Endothelial cell of umbilical vein (primary cell): ENCODE measurements at regions not wholly inside any gene's neighbourhood (a gene's known extent, or its start where the extent isn't known, plus 50 kb on each side); places are given as distances from the start of the nearest gene placed in this dataset.

ENCODE experiments used
- BruUV-seq: library from RNA; stranded (reverse); fragments of 400-500 nt; replicated peaks from 2 replicates; lab custom pipeline; 2021; lab: Mats Ljungman, UMichigan
- CTCF ChIA-PET: fragments of 300-600, 350-600 bp; sonication (Branson Sonifier 250); formaldehyde crosslinking; loops from one replicate; lab custom pipeline; 2021; ENCODE audit warnings: antibody characterized with exemption, inconsistent platforms; lab: Charles Lee
- POLR2A ChIA-PET: fragments of 300-600, 350-600 bp; sonication (Branson Sonifier 250); formaldehyde crosslinking; loops from one replicate; lab custom pipeline; 2021; ENCODE audit warnings: antibody characterized with exemption, inconsistent platforms; lab: Charles Lee
- DNase-seq: peaks from one replicate; pipeline ENCODE4 v3.0.0-alpha.2; 2011; ENCODE audit warnings: low read depth, low spot score
- FAIRE-seq: peaks from 2 replicates; lab custom pipeline; 2011; peaks lifted over from hg19 to GRCh38; lab: Jason Lieb, UNC
- H2AFZ ChIP-seq: 2 replicates; pipeline ENCODE4 v1.6.0; 2012; ENCODE audit warnings: low read depth, low read length, control low read depth, inconsistent platforms
- H3K27ac ChIP-seq: 2 replicates; pipeline ENCODE4 v1.5.1; 2011; ENCODE audit warnings: low read depth, mild to moderate bottlenecking, control low read depth, low read length, moderate library complexity; ENCODE audit not compliant: insufficient read depth
- H3K27me3 ChIP-seq, 2 experiments: 2 replicates each; pipeline versions ENCODE4 v1.6.0 to v1.6.1; 2011; ENCODE audit warnings: low read length in 2 of 2, mixed read lengths in 1 of 2; ENCODE audit not compliant: control insufficient read depth in 2 of 2, insufficient read depth in 2 of 2
- H3K36me3 ChIP-seq, 2 experiments: 2 replicates in 1 of 2; 3 replicates in 1 of 2; pipeline ENCODE4 v1.5.1; 2011; ENCODE audit warnings: low read length in 2 of 2, mild to moderate bottlenecking in 1 of 2, moderate library complexity in 1 of 2; ENCODE audit not compliant: control insufficient read depth in 2 of 2, insufficient read depth in 2 of 2; ENCODE audit errors: extremely low read depth in 1 of 2
- H3K4me1 ChIP-seq: 3 replicates; pipeline ENCODE4 v1.5.1; 2011; ENCODE audit warnings: mild to moderate bottlenecking, low read length; ENCODE audit not compliant: control insufficient read depth, insufficient read depth; ENCODE audit errors: extremely low read depth
- H3K4me2 ChIP-seq: 2 replicates; pipeline ENCODE4 v1.6.1; 2011; ENCODE audit warnings: low read length, control low read depth, mixed read lengths; ENCODE audit not compliant: insufficient read depth
- H3K4me3 ChIP-seq, 3 experiments: fragments of 200-600 bp in 1 of 3; sonication (generic), shearing (Covaris generic) in 1 of 3; replicated peaks in 1 of 3; 2 replicates each; pipeline ENCODE4 v1.5.1; 2011 to 2016; ENCODE audit warnings: control low read depth in 3 of 3, low read length in 3 of 3, mild to moderate bottlenecking in 2 of 3, inconsistent platforms in 1 of 3, low read depth in 1 of 3, moderate library complexity in 1 of 3; ENCODE audit not compliant: insufficient read depth in 1 of 3
- H3K79me2 ChIP-seq: 2 replicates; pipeline ENCODE4 v1.6.0; 2012; ENCODE audit warnings: low read length, inconsistent platforms; ENCODE audit not compliant: control insufficient read depth, insufficient read depth
- H3K9ac ChIP-seq: replicated peaks from 2 replicates; pipeline ENCODE3; 2011; ENCODE audit warnings: low read length, control low read depth; ENCODE audit not compliant: insufficient read depth; ENCODE audit errors: extremely low read depth
- H3K9me1 ChIP-seq: replicated peaks from 3 replicates; pipeline ENCODE4 v1.6.0; 2011; ENCODE audit warnings: mild to moderate bottlenecking, low read length; ENCODE audit not compliant: control insufficient read depth, insufficient read depth; ENCODE audit errors: extremely low read depth
- H3K9me3 ChIP-seq: replicated peaks from 2 replicates; pipeline ENCODE4 v1.5.1; 2012; ENCODE audit warnings: low read length, inconsistent platforms; ENCODE audit not compliant: control insufficient read depth, insufficient read depth
- H4K20me1 ChIP-seq: replicated peaks from 2 replicates; pipeline ENCODE3; 2011; ENCODE audit warnings: mild to moderate bottlenecking, low read length; ENCODE audit not compliant: control insufficient read depth, insufficient read depth; ENCODE audit errors: extremely low read depth
- CTCF ChIP-seq, 2 donors: IDR thresholded peaks; 1 replicate in 1 of 2; 2 replicates in 1 of 2; pipeline ENCODE4 v1.5.1; 2011; ENCODE audit warnings: low read length in 2 of 2, mild to moderate bottlenecking in 2 of 2, moderate library complexity in 2 of 2, control low read depth in 1 of 2, inconsistent platforms in 1 of 2, low read depth in 1 of 2; ENCODE audit not compliant: insufficient read depth in 1 of 2; ENCODE audit errors: extremely low read depth in 1 of 2
- EZH2 ChIP-seq: IDR thresholded peaks from 2 replicates; pipeline ENCODE4 v1.6.1; 2012; ENCODE audit warnings: borderline replicate concordance, low read depth, mild to moderate bottlenecking, moderate library complexity, low read length, inconsistent platforms; ENCODE audit not compliant: severe bottlenecking
- FOS ChIP-seq: IDR thresholded peaks from 2 replicates; pipeline ENCODE4 v1.6.1; 2011; ENCODE audit warnings: mild to moderate bottlenecking, low read length, moderate library complexity, borderline replicate concordance; ENCODE audit not compliant: insufficient read depth
- GATA2 ChIP-seq: IDR thresholded peaks from 2 replicates; pipeline ENCODE4 v1.7.0; 2011; ENCODE audit warnings: low read depth, mild to moderate bottlenecking, moderate library complexity, mixed read lengths, low read length; ENCODE audit not compliant: insufficient read length, insufficient read depth
- MAX ChIP-seq: IDR thresholded peaks from 2 replicates; pipeline ENCODE4 v1.6.1; 2011; ENCODE audit not compliant: insufficient read depth, insufficient read length
- MYC ChIP-seq: IDR thresholded peaks from one replicate; pipeline ENCODE4 v1.6.1; 2011; ENCODE audit warnings: mild to moderate bottlenecking, low read depth, low read length
- POLR2A ChIP-seq: IDR thresholded peaks from 2 replicates; pipeline ENCODE4 v1.6.1; 2012; ENCODE audit warnings: low read depth, mild to moderate bottlenecking, control low read depth, low read length
- POLR2AphosphoS5 ChIP-seq: IDR thresholded peaks from 2 replicates; pipeline ENCODE4 v1.6.1; 2012; ENCODE audit warnings: low read depth, mild to moderate bottlenecking, control low read depth, low read length, moderate library complexity; ENCODE audit not compliant: insufficient read depth
- dilution Hi-C: fragments of 300-500 bp; cut with MboI; formaldehyde crosslinking; loops from one replicate; pipeline ENCODE4 v1.15.0; 2019; ENCODE audit warnings: low sequenced_read_pairs; ENCODE audit not compliant: extremely low pct_ligation_motif_present
- intact Hi-C: fragments of 100-400 bp; cut with micrococcal nuclease; formaldehyde crosslinking; loops from one replicate; pipeline ENCODE4 v1.10.0; 2022

- no peaks in the 10 kb centered on the region for H3K27me3 ChIP-seq
- H3K9me3 ChIP-seq, result no peaks in the 10 kb centered on the region
- no peaks in the 10 kb centered on the region for H3K36me3 ChIP-seq
- no TSS peak for BruUV-seq
- DNase-seq, result no peak
- no peak for TF ChIP-seq CTCF (IDR thresholded peaks at IDR 0.05; ENCODE audit: extremely low read depth in 1 of 2, insufficient read depth in 1 of 2, low read depth in 1 of 2, low read length in 2 of 2)
- no peak for TF ChIP-seq EZH2
- no peak for TF ChIP-seq POLR2AphosphoS5
- TF ChIP-seq FOS, result no peak
- no peak for TF ChIP-seq MYC
- no peak for TF ChIP-seq POLR2A
- TF ChIP-seq MAX, result no peak
- no peak for TF ChIP-seq GATA2
- ChIA-PET CTCF (interaction anchor here (0.7 kb wide), 1 partner anchor 107 kb away, joined by 4 read pairs; no protein-coding TSS in a partner anchor), POLR2A (no interaction called here)
- intact Hi-C loops, result loop anchor here (5.0 kb wide), 1 partner anchor 732 kb away; no protein-coding TSS in a partner anchor
- no peak for FAIRE-seq
- dilution Hi-C loops, result no loop called here
- H3K9ac ChIP-seq, result no peak overlapping the region
- no peaks in the 10 kb centered on the region for H3K79me2 ChIP-seq
- H3K27ac ChIP-seq, result no peak overlapping the region
- no peaks in the 10 kb centered on the region for H3K9me1 ChIP-seq
- H3K4me3 ChIP-seq, result no peak overlapping the region
- H2AFZ ChIP-seq, result no peak overlapping the region
- H4K20me1 ChIP-seq, result no peaks in the 10 kb centered on the region
- H3K4me2 ChIP-seq, result no peak overlapping the region
- no peaks in the 10 kb centered on the region for H3K4me1 ChIP-seq
These were observed 374.9 kb upstream of the NOX3 start for GRCh38 chr6:155830531-155830930.
